ENCODE measurements at regions not wholly inside any gene's neighbourhood (a gene's known extent, or its start where the extent isn't known, plus 50 kb on each side); places are given as distances from the start of the nearest gene placed in this dataset.

DNA sequence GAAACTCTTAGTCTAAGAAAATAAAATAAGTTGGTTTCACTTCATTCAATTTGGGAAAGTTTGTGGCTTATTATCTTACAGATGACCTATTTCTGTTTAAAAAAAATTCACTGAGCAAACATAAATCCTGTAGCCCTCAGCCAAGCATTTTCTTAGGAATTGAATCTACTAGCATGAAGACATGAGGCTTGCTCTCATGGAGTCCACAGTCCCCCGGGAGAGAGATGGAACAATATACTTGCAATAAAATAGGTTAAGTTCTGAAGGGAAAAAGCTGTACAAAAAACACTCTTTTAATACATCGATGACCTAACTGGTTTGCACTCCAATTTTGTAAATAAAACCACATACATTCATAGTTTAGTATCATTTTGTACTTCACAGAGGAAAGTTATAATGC, 642.6 kb upstream of the FAM241A start:
- Histone ChIP-seq H3K36me3 (ENCODE audit: control insufficient read depth, insufficient read depth, low read length) (no peaks in the 10 kb centered on the region), H3K27me3 (replicated peaks; ENCODE audit: control insufficient read depth, insufficient read depth, low read length, poor library complexity, severe bottlenecking) (no peaks in the 10 kb centered on the region), H3K4me1 (ENCODE audit: control insufficient read depth, insufficient read depth, low read length, poor library complexity, severe bottlenecking) (no peaks in the 10 kb centered on the region), H3K4me3 (ENCODE audit: insufficient read depth, low read depth, low read length, poor library complexity, severe bottlenecking) (no peak overlapping the region), H3K27ac (ENCODE audit: insufficient read depth, low read length, poor library complexity, severe bottlenecking) (no peak overlapping the region), H3K9me3 (ENCODE audit: control insufficient read depth, low read length) (no peaks in the 10 kb centered on the region)
- DNase-seq = no peak

DNA sequence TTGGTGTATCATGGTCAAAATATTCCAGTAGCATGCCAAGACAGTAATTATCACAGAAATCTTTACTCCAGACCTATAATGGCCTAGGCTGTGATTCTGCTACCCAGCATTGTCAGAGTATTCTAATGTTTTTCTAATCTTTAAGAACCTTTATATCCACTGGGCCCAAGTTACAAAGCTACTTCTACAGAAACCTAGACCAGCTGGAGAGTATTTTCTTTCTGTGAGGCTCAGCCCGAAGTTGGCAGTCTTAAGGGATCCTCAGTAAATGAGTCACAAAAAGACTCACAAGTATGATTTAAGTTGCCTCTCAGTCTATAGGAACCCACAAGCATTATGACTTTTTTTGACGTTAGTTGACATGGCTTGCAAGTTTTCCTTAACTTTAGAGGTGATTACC, 638.5 kb upstream of the FAM241A start:
- no peak overlapping the region for H3K4me3 ChIP-seq (ENCODE audit: insufficient read depth, low read depth, low read length, poor library complexity, severe bottlenecking)
- no peaks in the 10 kb centered on the region for H3K27me3 ChIP-seq (replicated peaks; ENCODE audit: control insufficient read depth, insufficient read depth, low read length, poor library complexity, severe bottlenecking)
- DNase-seq = no peak
- H3K4me1 ChIP-seq (ENCODE audit: control insufficient read depth, insufficient read depth, low read length, poor library complexity, severe bottlenecking) = no peaks in the 10 kb centered on the region
- no peak overlapping the region for H3K27ac ChIP-seq (ENCODE audit: insufficient read depth, low read length, poor library complexity, severe bottlenecking)
- H3K36me3 ChIP-seq (ENCODE audit: control insufficient read depth, insufficient read depth, low read length) = no peaks in the 10 kb centered on the region
- H3K9me3 ChIP-seq (ENCODE audit: control insufficient read depth, low read length) = no peaks in the 10 kb centered on the region

DNA sequence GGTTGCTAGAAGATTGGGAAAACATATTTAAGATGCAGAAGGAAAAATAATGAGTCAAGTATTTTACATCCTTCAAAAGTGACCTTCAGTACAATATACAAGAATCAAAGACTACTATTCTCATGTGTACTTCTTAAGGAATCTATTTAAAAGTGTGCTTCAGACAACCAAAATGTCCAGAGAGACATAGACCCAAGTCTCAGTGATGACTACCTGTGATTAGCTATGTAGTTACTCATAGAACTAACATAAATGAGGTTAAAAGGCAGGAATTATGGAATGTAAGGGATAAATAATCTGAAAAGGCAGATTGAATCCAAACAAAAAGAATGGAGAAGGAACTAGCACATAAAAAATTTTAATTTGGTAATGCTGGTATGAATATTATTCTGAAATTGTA, 634.7 kb upstream of the FAM241A start:
- Histone ChIP-seq H3K4me1 (ENCODE audit: control insufficient read depth, insufficient read depth, low read length, poor library complexity, severe bottlenecking) (no peaks in the 10 kb centered on the region), H3K27me3 (replicated peaks; ENCODE audit: control insufficient read depth, insufficient read depth, low read length, poor library complexity, severe bottlenecking) (no peaks in the 10 kb centered on the region), H3K36me3 (ENCODE audit: control insufficient read depth, insufficient read depth, low read length) (no peaks in the 10 kb centered on the region), H3K27ac (ENCODE audit: insufficient read depth, low read length, poor library complexity, severe bottlenecking) (no peak overlapping the region), H3K9me3 (ENCODE audit: control insufficient read depth, low read length) (no peaks in the 10 kb centered on the region), H3K4me3 (ENCODE audit: insufficient read depth, low read depth, low read length, poor library complexity, severe bottlenecking) (no peak overlapping the region)
- no peak for DNase-seq

DNA sequence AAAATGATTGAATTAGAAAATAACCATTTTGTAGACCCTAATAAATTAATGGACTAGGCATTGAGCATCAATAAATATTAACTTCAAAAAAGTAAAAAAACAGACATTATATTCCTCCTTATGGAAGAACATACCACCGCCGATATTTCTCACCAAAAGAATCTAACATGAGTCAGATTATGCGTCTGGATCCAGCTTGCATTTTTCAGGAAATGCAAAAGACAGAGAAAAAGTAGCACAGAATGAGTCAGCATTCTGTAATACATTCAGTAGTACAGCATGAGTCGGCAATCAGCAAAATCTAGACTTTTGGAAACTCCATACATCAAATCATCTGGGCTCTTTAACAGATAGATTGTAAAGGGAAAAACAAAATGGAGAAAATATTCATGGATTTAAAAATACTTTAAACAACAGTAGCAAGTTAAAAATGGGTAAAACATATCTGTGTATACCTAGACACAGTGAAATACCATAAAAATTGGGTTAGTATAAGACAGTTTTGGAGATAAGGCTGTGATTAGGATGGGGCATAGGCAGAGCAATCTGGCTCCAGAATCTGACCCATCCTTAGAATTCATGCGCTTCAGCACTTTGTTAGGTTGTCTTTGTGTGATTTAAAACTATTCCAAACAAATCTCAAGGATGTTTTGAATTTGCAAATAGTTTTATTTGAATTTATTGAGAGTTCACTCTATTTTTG, 633.0 kb upstream of the FAM241A start:
- Histone ChIP-seq H3K4me3 (ENCODE audit: insufficient read depth, low read depth, low read length, poor library complexity, severe bottlenecking) (no peak overlapping the region), H3K27me3 (replicated peaks; ENCODE audit: control insufficient read depth, insufficient read depth, low read length, poor library complexity, severe bottlenecking) (no peaks in the 10 kb centered on the region), H3K36me3 (ENCODE audit: control insufficient read depth, insufficient read depth, low read length) (no peaks in the 10 kb centered on the region), H3K4me1 (ENCODE audit: control insufficient read depth, insufficient read depth, low read length, poor library complexity, severe bottlenecking) (no peaks in the 10 kb centered on the region), H3K27ac (ENCODE audit: insufficient read depth, low read length, poor library complexity, severe bottlenecking) (no peak overlapping the region), H3K9me3 (ENCODE audit: control insufficient read depth, low read length) (no peaks in the 10 kb centered on the region)
- DNase-seq = no peak

DNA sequence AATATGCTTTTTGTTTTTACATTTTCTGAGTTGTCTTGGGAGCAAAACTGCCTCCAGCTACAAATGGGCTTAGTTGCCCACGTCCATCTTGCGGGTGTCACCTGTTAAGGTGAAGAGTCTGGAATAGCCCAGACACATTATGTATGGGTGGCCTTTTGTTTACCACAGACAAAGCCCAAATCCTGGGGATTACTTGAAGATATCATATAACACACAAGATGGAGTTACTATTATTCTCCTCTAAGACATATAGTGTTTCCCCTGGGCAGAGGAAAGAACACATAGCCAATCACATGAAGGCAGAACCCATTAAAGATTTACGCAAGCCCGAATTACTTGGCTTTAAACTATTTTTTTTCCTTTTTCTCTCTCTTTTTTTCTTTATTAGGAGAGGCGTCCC, 625.6 kb upstream of the FAM241A start:
- Histone ChIP-seq H3K4me3 (ENCODE audit: insufficient read depth, low read depth, low read length, poor library complexity, severe bottlenecking) (no peak overlapping the region), H3K36me3 (ENCODE audit: control insufficient read depth, insufficient read depth, low read length) (no peaks in the 10 kb centered on the region), H3K27ac (ENCODE audit: insufficient read depth, low read length, poor library complexity, severe bottlenecking) (no peak overlapping the region), H3K4me1 (ENCODE audit: control insufficient read depth, insufficient read depth, low read length, poor library complexity, severe bottlenecking) (no peaks in the 10 kb centered on the region), H3K27me3 (replicated peaks; ENCODE audit: control insufficient read depth, insufficient read depth, low read length, poor library complexity, severe bottlenecking) (no peaks in the 10 kb centered on the region), H3K9me3 (ENCODE audit: control insufficient read depth, low read length) (no peaks in the 10 kb centered on the region)
- DNase-seq = no peak

DNA sequence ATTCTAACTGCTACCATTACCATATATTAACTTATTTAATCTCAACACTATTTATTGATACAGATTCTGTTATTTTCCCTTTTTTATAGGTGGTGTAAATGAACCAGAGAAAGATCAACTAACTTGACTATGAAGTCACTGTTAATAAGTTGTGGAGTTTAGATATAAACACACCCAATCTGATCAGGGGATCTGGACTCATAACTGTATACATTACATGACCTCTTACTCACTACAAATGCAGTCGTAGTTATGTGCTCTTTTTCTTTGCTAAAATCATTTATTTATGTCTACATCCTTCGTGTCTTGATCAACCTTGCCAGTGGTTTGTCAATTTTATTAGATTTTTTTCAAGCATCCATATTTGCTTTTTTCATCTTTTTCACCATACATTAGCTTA, 614.8 kb upstream of the FAM241A start:
- H3K27ac ChIP-seq (ENCODE audit: insufficient read depth, low read length, poor library complexity, severe bottlenecking) = no peak overlapping the region
- no peaks in the 10 kb centered on the region for H3K9me3 ChIP-seq (ENCODE audit: control insufficient read depth, low read length)
- H3K4me1 ChIP-seq (ENCODE audit: control insufficient read depth, insufficient read depth, low read length, poor library complexity, severe bottlenecking) = no peaks in the 10 kb centered on the region
- no peaks in the 10 kb centered on the region for H3K36me3 ChIP-seq (ENCODE audit: control insufficient read depth, insufficient read depth, low read length)
- DNase-seq = no peak
- no peaks in the 10 kb centered on the region for H3K27me3 ChIP-seq (replicated peaks; ENCODE audit: control insufficient read depth, insufficient read depth, low read length, poor library complexity, severe bottlenecking)
- H3K4me3 ChIP-seq (ENCODE audit: insufficient read depth, low read depth, low read length, poor library complexity, severe bottlenecking) = no peak overlapping the region

DNA sequence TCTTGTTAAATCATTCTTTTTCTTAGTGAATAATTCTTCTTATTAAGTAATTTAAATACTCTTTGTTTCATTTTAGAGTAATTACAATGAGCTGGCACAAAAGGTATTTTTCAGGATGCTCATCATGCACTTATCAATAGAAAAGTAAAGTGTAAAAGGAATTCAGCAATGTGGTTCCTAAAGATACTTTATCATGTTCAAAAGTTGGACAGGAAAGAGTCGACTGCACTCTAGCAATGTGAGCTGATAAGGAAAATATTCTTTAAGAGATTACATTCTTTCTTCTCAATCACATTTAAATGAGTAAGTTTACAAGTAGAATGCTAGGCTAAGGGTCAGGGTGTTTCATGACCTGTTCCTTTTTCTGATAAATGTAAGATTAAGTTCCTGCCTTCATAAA, 609.5 kb upstream of the FAM241A start:
- Histone ChIP-seq H3K9me3 (ENCODE audit: control insufficient read depth, low read length) (no peaks in the 10 kb centered on the region), H3K4me3 (ENCODE audit: insufficient read depth, low read depth, low read length, poor library complexity, severe bottlenecking) (no peak overlapping the region), H3K27ac (ENCODE audit: insufficient read depth, low read length, poor library complexity, severe bottlenecking) (no peak overlapping the region), H3K27me3 (replicated peaks; ENCODE audit: control insufficient read depth, insufficient read depth, low read length, poor library complexity, severe bottlenecking) (no peaks in the 10 kb centered on the region), H3K4me1 (ENCODE audit: control insufficient read depth, insufficient read depth, low read length, poor library complexity, severe bottlenecking) (no peaks in the 10 kb centered on the region), H3K36me3 (ENCODE audit: control insufficient read depth, insufficient read depth, low read length) (no peaks in the 10 kb centered on the region)
- DNase-seq = no peak

DNA sequence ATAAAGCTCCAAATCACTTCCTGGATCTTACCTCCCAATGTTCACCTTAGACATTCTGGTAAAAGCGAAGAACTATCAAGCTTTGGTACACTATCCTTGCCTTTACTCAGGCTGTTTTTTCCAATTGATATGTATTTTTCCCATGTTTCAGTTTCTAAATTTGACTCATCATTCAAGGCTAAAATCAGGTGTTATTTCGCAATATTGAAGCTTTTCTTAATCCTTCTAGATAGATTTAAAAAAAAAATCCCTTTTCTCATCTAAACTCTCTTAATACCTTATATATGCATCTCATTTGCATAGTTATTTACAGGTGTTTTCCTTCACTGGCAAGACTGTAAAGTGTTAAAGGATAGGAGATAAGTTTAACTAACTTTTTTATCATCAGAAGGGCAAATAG, 608.1 kb upstream of the FAM241A start:
- no peak for DNase-seq
- Histone ChIP-seq H3K4me3 (ENCODE audit: insufficient read depth, low read depth, low read length, poor library complexity, severe bottlenecking) (no peak overlapping the region), H3K9me3 (ENCODE audit: control insufficient read depth, low read length) (no peaks in the 10 kb centered on the region)

DNA sequence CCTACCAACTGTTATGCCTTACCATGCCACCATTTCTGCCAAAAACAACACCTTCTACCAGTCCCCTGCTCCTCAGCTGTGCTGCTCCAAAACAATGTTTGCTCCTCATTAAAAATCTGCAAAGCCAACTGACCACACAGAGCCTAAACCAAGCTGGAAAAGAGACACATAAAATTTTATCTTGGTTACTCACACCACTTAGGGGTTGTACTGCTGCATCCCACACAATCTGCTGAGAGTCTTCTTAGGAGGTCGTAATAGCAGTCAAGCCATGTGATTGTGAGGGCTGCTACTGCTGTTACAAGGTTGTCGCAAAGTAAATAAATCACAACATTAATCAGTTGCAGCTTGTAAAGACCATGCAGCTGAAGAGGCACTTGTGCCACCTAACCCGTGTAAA, 607.4 kb upstream of the FAM241A start:
- no peak for DNase-seq
- H3K27me3 ChIP-seq (replicated peaks; ENCODE audit: control insufficient read depth, insufficient read depth, low read length, poor library complexity, severe bottlenecking) = no peaks in the 10 kb centered on the region
- no peak overlapping the region for H3K27ac ChIP-seq (ENCODE audit: insufficient read depth, low read length, poor library complexity, severe bottlenecking)
- no peaks in the 10 kb centered on the region for H3K9me3 ChIP-seq (ENCODE audit: control insufficient read depth, low read length)
- no peak overlapping the region for H3K4me3 ChIP-seq (ENCODE audit: insufficient read depth, low read depth, low read length, poor library complexity, severe bottlenecking)
- no peaks in the 10 kb centered on the region for H3K4me1 ChIP-seq (ENCODE audit: control insufficient read depth, insufficient read depth, low read length, poor library complexity, severe bottlenecking)
- no peaks in the 10 kb centered on the region for H3K36me3 ChIP-seq (ENCODE audit: control insufficient read depth, insufficient read depth, low read length)

More for the DNA sequence above, 608.1 kb upstream of the FAM241A start:
- H3K27me3 ChIP-seq (replicated peaks; ENCODE audit: control insufficient read depth, insufficient read depth, low read length, poor library complexity, severe bottlenecking) = no peaks in the 10 kb centered on the region
- no peaks in the 10 kb centered on the region for H3K4me1 ChIP-seq (ENCODE audit: control insufficient read depth, insufficient read depth, low read length, poor library complexity, severe bottlenecking)
- H3K27ac ChIP-seq (ENCODE audit: insufficient read depth, low read length, poor library complexity, severe bottlenecking) = no peak overlapping the region
- no peaks in the 10 kb centered on the region for H3K36me3 ChIP-seq (ENCODE audit: control insufficient read depth, insufficient read depth, low read length)

DNA sequence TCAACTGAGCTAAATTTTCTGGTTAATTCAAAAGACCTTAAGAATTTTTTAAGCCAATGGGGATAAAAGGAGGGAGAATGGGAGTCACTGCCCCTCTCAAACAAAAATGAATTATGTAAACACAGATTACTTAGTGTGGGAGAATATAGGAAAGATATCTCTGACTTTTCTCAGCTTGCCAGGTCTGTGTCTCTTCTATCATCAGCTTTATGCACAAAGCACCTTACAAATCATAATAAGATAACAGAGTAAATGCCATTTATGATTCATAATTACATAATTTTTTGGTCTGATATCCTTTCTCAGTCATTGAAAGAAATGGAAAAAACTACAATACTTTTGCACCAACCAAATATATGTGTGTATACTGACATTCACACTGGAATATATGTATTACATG, 604.6 kb upstream of the FAM241A start:
- Histone ChIP-seq H3K4me1 (ENCODE audit: control insufficient read depth, insufficient read depth, low read length, poor library complexity, severe bottlenecking) (no peaks in the 10 kb centered on the region), H3K9me3 (ENCODE audit: control insufficient read depth, low read length) (no peaks in the 10 kb centered on the region), H3K4me3 (ENCODE audit: insufficient read depth, low read depth, low read length, poor library complexity, severe bottlenecking) (no peak overlapping the region), H3K27ac (ENCODE audit: insufficient read depth, low read length, poor library complexity, severe bottlenecking) (no peak overlapping the region), H3K36me3 (ENCODE audit: control insufficient read depth, insufficient read depth, low read length) (no peaks in the 10 kb centered on the region), H3K27me3 (replicated peaks; ENCODE audit: control insufficient read depth, insufficient read depth, low read length, poor library complexity, severe bottlenecking) (no peaks in the 10 kb centered on the region)
- DNase-seq = no peak
